Motor neuron (in vitro differentiated cells): ENCODE measurements at regions not wholly inside any gene's neighbourhood (a gene's known extent, or its start where the extent isn't known, plus 50 kb on each side); places are given as distances from the start of the nearest gene placed in this dataset.

Experiments used
- ATAC-seq, 8 experiments: fragments of 200-7000 bp; cut with Tn5 transposase; replicated peaks in 6 of 8; 2 replicates each; pipeline ENCODE4 v1.8.0; 2021; ENCODE audit warnings: mild to moderate bottlenecking in 8 of 8, moderate library complexity in 8 of 8
- H3K27ac ChIP-seq, 2 donors: fragments of 250-450 bp; sonication (Bioruptor Pico); 2 replicates each; pipeline ENCODE4 v1.9.0; 2021; ENCODE audit warnings: antibody characterized with exemption in 2 of 2, mild to moderate bottlenecking in 2 of 2, moderate library complexity in 1 of 2
- H3K4me1 ChIP-seq, 2 donors: fragments of 250-450 bp; sonication (Bioruptor Pico); replicated peaks in 1 of 2; 2 replicates each; pipeline ENCODE4 v1.6.1; 2021; ENCODE audit warnings: antibody characterized with exemption in 2 of 2, mild to moderate bottlenecking in 2 of 2, moderate library complexity in 1 of 2
- H3K4me3 ChIP-seq, 5 donors: fragments of 250-450 bp; sonication (Bioruptor Pico); 2 replicates each; pipeline ENCODE4 v1.9.0; 2021; ENCODE audit warnings: antibody characterized with exemption in 5 of 5, mild to moderate bottlenecking in 5 of 5, moderate library complexity in 4 of 5
- WGBS, 10 experiments: fragments of 450-650 bp; shearing (Covaris generic); methylation state at CpG; one replicate each; pipeline ENCODE4 v1.0.0; 2022; 5-methylcytosine and 5-hydroxymethylcytosine counted together
- in situ Hi-C, 9 experiments: fragments of 400-800 bp; cut with MboI; loops; one replicate each; pipeline ENCODE4 v1.15.0; 2021; ENCODE audit warnings: low sequenced_read_pairs in 9 of 9, low pct_unique_long_range_greater_than_20kb in 2 of 9; ENCODE audit not compliant: unreplicated experiment in 9 of 9

- ATAC-seq = no peak
- Histone ChIP-seq H3K27ac (no peak overlapping the region), H3K4me3 (no peak overlapping the region), H3K4me1 (no peaks in the 10 kb centered on the region)
- in situ Hi-C loops = no loop called here
- WGBS, 10 experiments = 7 to 80% (median 55%) methylated on average over 2 of the region's 2 CpGs; no CpG with 5 or more reads in 1 of the 10 experiments
These were observed 245.5 kb upstream of the STEAP1 start for GRCh38 chr7:89908736-89909135.

DNA sequence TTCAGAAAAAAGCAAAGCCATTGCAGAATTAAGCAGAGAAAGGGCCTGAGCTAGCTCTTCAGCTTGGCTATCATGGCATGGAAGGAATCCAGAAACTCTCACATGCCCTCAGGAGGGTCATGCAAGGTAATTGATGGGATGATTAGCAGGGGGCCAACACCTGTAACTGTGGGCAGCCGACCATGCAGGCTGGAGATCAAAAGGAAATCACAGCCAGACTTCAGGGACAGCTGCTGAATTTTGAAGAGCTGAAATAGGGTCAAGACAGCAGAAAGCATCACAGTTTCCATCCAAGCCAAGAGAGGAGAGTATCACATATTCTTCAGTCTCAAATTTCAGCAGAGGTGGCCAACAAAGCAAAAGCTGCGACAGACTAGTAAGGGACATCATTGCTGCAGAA lies 239.6 kb upstream of the STEAP1 start:
- Histone ChIP-seq H3K27ac (no peak overlapping the region), H3K4me1 (no peaks in the 10 kb centered on the region), H3K4me3 (no peak overlapping the region)
- WGBS, 10 experiments = 0 to 39% (median 15%) methylated on average over 1 to 2 of the region's 2 CpGs; no CpG with 5 or more reads in 4 of the 10 experiments
- no peak for ATAC-seq
- in situ Hi-C loops = no loop called here

DNA sequence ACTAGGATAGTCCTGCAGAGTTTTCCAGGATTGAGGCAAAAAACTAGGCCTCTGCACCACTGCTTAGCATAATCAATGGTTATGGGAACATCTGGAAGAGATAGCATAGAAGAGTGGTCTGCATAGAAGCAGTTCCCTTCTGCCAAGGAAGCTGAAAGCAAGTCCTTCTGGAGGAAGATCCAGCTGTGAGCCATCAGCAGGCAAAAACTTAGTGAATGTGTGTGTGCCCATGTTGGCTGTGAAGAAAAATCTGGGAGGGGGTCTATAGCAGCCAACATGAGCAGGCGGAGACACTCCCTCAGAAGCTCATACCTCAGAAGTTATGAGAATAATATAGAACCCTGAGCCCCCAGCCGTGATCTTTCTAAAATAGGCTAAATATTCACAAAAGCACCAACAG lies 228.1 kb upstream of the STEAP1 start:
- WGBS, 10 experiments = 25 to 100% (median 69%) methylated on average over 2 of the region's 2 CpGs; no CpG with 5 or more reads in 5 of the 10 experiments
- ATAC-seq = no peak

GRCh38 chr7:89926701-89927100 lies 227.6 kb upstream of the STEAP1 start:
- WGBS, 10 experiments = 8 to 100% (median 66%) methylated on average over 1 to 6 of the region's 6 CpGs
- H3K4me3 ChIP-seq = no peak overlapping the region
- ATAC-seq = peak in 4 of 8 experiments; percentile 46 to 55 (median 48)
- in situ Hi-C loops = no loop called here
- H3K4me1 ChIP-seq = peaks cover 0 to 3% of the 10 kb centered on the region in 2 donors
- no peak overlapping the region for H3K27ac ChIP-seq

More for the DNA sequence above, 228.1 kb upstream of the STEAP1 start:
- in situ Hi-C loops = no loop called here
- no peak overlapping the region for H3K4me3 ChIP-seq
- H3K27ac ChIP-seq = no peak overlapping the region
- peaks cover 0 to 3% of the 10 kb centered on the region in 2 donors for H3K4me1 ChIP-seq

DNA sequence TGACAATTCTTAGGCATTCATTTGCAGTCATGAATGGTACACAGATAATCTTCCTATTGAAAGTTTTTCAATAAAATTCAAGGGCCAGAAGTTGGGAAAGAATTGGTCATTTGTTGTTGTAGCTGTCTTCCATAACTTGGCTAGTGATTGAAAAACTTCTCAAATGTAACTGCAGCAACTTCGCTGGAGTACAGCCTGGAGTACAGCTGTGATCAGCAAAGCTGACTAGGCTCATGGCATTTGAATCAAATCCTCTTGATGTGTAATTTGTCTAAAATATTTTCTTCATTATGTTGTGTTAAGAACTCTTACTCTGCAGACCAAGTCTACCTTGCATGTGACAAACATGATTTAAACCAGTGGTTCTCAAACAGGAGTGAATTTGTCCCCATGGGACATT lies 226.5 kb upstream of the STEAP1 start:
- Histone ChIP-seq H3K27ac (no peak overlapping the region), H3K4me1 (peaks cover 0 to 3% of the 10 kb centered on the region in 2 donors), H3K4me3 (no peak overlapping the region)
- ATAC-seq = no peak
- in situ Hi-C loops = no loop called here
- WGBS, 10 experiments = 0 to 100% (median 11%) methylated on average over 1 of the region's 1 CpG; no CpG with 5 or more reads in 5 of the 10 experiments

- peak in 3 of 8 experiments; percentile 73 to 75 (median 74) for ATAC-seq
- H3K4me1 ChIP-seq = peaks cover 0 to 3% of the 10 kb centered on the region in 2 donors
- H3K4me3 ChIP-seq = no peak overlapping the region
- in situ Hi-C loops = no loop called here
- no peak overlapping the region for H3K27ac ChIP-seq
- WGBS, 10 experiments = 14 to 100% (median 56%) methylated on average over 1 of the region's 1 CpG; no CpG with 5 or more reads in 4 of the 10 experiments
These were observed 225.8 kb upstream of the STEAP1 start for GRCh38 chr7:89928451-89928850.

DNA sequence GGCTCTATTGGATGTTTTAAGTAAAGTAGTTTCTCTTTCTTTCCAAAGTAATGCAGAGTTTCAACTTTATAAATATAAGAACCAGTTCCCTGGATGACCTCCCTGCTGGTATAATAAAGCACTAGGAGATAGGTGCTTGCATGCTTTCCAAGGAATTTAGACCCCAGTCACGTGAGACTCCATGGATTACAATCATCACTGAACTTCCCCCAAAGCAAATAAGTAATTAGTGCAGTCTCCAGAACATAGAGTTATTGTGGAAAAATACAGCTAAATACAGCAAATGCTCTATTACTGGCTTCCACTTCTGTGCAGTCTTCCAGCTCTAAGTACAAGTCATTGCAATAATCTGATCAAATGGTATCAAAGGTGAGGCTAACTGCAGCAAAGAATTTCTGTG lies 220.2 kb upstream of the STEAP1 start:
- in situ Hi-C loops = no loop called here
- Histone ChIP-seq H3K4me3 (no peak overlapping the region), H3K4me1 (no peaks in the 10 kb centered on the region), H3K27ac (no peak overlapping the region)
- 0 to 83% (median 50%) methylated on average over 1 of the region's 1 CpG; no CpG with 5 or more reads in 5 of the 10 experiments for WGBS, 10 experiments
- ATAC-seq = no peak

GRCh38 chr7:89943525-89944050 lies 210.7 kb upstream of the STEAP1 start:
- ATAC-seq = peak in 5 of 8 experiments; percentile 44 to 76 (median 62)
- 0 to 94% (median 46%) methylated on average over 1 to 3 of the region's 3 CpGs for WGBS, 10 experiments
- no peak overlapping the region for H3K4me3 ChIP-seq

GRCh38 chr7:89958525-89959068 lies 195.7 kb upstream of the STEAP1 start:
- in situ Hi-C loops = no loop called here
- Histone ChIP-seq H3K27ac (no peak overlapping the region), H3K4me3 (no peak overlapping the region), H3K4me1 (no peaks in the 10 kb centered on the region)
- ATAC-seq = no peak

More at GRCh38 chr7:89943525-89944050, 210.7 kb upstream of the STEAP1 start:
- H3K4me1 ChIP-seq = no peaks in the 10 kb centered on the region
- H3K27ac ChIP-seq = no peak overlapping the region
- in situ Hi-C loops = no loop called here

DNA sequence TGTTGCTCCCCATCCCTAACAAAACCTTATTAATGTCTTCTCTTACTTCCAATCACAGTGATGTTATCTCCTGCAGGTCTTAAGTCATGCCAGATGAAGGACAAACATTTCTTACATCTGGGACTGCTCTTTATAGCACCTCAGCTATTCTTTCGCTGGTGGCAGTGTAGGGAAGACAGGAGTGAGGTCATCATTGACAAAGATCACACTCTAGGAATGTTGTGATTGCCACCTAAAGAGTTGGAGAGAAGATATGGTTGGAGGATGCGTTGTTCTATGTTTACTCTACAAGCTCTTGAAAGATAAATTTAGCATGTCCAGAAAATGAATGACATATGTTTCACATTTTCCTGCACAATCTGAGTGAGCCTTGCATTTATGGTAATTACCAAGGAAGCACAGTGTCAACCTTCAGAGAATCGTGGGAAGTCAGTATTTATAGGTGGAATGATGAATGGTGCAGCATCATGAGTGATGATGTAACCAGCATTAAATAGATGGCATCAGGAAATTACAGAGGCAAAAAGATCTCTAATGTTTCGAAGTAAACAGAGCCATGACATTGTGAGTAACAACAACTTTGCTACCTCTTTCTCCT lies 188.1 kb upstream of the STEAP1 start:
- 0 to 80% (median 39%) methylated on average over 1 to 4 of the region's 4 CpGs for WGBS, 10 experiments
- peak; percentile 30 to 93 (median 76) for ATAC-seq
- no peak overlapping the region for H3K27ac ChIP-seq
- in situ Hi-C loops = no loop called here
- no peak overlapping the region for H3K4me3 ChIP-seq
- H3K4me1 ChIP-seq = no peaks in the 10 kb centered on the region

GRCh38 chr7:89975577-89975976 lies 178.7 kb upstream of the STEAP1 start:
- 22 to 100% (median 91%) methylated on average over 1 to 2 of the region's 2 CpGs; no CpG with 5 or more reads in 2 of the 10 experiments for WGBS, 10 experiments
- Histone ChIP-seq H3K4me3 (no peak overlapping the region), H3K4me1 (peaks cover 0 to 12% of the 10 kb centered on the region in 2 donors), H3K27ac (no peak overlapping the region)
- in situ Hi-C loops = no loop called here
- no peak for ATAC-seq

DNA sequence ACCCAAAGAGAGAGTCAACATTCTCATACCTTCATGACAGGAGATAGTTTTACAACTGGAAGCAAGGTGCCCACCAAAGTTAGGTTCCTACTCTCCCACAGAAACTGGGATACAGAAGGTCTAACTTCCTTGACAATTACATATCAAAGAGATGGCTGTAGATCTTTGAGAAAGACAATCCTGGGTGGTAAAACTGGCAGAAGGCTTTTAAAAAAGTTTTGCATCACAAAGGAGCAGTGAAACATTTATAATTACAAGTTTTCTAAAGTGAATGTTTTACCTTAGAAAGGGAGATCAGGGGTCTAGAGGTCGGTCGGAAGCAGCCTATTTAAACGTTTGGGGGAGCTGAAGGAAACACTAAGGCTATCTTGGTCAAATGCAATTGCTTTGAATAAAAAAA lies 166.6 kb upstream of the STEAP1 start:
- in situ Hi-C loops = no loop called here
- H3K4me1 ChIP-seq = no peaks in the 10 kb centered on the region
- H3K27ac ChIP-seq = no peak overlapping the region
- H3K4me3 ChIP-seq = no peak overlapping the region
- 0 to 80% (median 14%) methylated on average over 1 to 3 of the region's 3 CpGs for WGBS, 10 experiments
- ATAC-seq = no peak

- no peaks in the 10 kb centered on the region for H3K4me1 ChIP-seq
- 0 to 83% (median 17%) methylated on average over 1 of the region's 1 CpG; no CpG with 5 or more reads in 2 of the 10 experiments for WGBS, 10 experiments
- peak in 3 of 8 experiments; percentile 34 to 89 (median 61) for ATAC-seq
- no peak overlapping the region for H3K27ac ChIP-seq
- no peak overlapping the region for H3K4me3 ChIP-seq
- in situ Hi-C loops = no loop called here
These were observed 166.2 kb upstream of the STEAP1 start for GRCh38 chr7:89988074-89988473.

DNA sequence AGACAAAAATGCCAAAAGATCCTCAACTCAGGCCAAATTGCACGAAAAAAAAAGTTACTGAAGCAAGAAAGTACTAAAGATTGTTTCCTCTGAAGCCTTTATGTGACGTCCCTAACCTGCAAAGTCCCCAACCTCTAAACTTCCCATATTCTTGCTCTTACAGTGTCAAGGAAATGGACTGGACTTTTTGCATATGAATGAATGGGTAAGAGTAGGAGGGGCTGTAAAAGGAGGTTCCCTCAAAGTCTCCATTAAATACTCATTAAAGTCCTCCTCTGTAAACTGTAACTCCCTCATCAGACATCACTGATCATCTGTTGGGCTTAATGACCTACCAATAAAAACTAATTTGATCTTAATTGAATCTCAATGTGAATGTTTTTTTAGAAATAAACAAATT lies 164.8 kb upstream of the STEAP1 start:
- ATAC-seq = no peak
- WGBS, 10 experiments = 13 to 100% (median 35%) methylated on average over 1 to 2 of the region's 2 CpGs
- in situ Hi-C loops = no loop called here
- H3K4me1 ChIP-seq = no peaks in the 10 kb centered on the region
- no peak overlapping the region for H3K27ac ChIP-seq
- H3K4me3 ChIP-seq = no peak overlapping the region
